ENCODE measurements at regions not wholly inside any gene's neighbourhood (a gene's known extent, or its start where the extent isn't known, plus 50 kb on each side); places are given as distances from the start of the nearest gene placed in this dataset.

DNA sequence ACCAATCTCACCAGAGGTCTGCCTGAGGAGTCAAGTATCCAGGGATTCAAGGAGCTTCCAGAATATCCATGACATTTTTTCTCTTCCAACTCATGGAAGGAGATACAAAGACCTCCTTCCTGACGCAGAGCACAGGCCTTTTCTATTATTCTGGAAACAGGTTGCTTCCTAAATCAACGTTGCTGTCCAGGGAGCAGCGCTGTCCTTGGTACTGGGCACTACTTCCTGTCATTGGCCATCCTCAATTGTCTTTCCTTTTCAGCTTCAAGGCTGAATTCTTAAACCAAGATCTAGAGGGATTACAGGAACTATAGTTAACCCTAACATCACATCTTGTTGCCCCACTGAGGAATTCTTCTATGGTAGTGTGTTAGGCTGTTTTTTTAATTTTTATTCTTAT is 50.4 kb upstream of the TBC1D21 start (continued):
- TF ChIP-seq, protein P1, sequence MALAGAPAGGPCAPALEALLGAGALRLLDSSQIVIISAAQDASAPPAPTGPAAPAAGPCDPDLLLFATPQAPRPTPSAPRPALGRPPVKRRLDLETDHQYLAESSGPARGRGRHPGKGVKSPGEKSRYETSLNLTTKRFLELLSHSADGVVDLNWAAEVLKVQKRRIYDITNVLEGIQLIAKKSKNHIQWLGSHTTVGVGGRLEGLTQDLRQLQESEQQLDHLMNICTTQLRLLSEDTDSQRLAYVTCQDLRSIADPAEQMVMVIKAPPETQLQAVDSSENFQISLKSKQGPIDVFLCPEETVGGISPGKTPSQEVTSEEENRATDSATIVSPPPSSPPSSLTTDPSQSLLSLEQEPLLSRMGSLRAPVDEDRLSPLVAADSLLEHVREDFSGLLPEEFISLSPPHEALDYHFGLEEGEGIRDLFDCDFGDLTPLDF (CRISPR knock-in tag; IDR thresholded peaks at IDR 0.05) = 0 out of 2 replicates have a peak, but pooled peaks have one; percentile 51
- TF ChIP-seq, protein P2, sequence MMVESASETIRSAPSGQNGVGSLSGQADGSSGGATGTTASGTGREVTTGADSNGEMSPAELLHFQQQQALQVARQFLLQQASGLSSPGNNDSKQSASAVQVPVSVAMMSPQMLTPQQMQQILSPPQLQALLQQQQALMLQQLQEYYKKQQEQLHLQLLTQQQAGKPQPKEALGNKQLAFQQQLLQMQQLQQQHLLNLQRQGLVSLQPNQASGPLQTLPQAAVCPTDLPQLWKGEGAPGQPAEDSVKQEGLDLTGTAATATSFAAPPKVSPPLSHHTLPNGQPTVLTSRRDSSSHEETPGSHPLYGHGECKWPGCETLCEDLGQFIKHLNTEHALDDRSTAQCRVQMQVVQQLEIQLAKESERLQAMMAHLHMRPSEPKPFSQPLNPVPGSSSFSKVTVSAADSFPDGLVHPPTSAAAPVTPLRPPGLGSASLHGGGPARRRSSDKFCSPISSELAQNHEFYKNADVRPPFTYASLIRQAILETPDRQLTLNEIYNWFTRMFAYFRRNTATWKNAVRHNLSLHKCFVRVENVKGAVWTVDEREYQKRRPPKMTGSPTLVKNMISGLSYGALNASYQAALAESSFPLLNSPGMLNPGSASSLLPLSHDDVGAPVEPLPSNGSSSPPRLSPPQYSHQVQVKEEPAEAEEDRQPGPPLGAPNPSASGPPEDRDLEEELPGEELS (CRISPR knock-in tag; IDR thresholded peaks at IDR 0.05) = peak; percentile 67
- TF ChIP-seq MYBL2 (CRISPR knock-in tag; IDR thresholded peaks at IDR 0.05) (no peak), ZNF317 (CRISPR knock-in tag; IDR thresholded peaks at IDR 0.05; ENCODE audit: borderline replicate concordance, low read depth) (no peak)
- TF ChIP-seq, protein P3, sequence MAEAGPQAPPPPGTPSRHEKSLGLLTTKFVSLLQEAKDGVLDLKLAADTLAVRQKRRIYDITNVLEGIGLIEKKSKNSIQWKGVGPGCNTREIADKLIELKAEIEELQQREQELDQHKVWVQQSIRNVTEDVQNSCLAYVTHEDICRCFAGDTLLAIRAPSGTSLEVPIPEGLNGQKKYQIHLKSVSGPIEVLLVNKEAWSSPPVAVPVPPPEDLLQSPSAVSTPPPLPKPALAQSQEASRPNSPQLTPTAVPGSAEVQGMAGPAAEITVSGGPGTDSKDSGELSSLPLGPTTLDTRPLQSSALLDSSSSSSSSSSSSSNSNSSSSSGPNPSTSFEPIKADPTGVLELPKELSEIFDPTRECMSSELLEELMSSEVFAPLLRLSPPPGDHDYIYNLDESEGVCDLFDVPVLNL (CRISPR knock-in tag; IDR thresholded peaks at IDR 0.05; ENCODE audit: borderline replicate concordance, low read depth) = no peak
- TF ChIP-seq, protein P4, sequence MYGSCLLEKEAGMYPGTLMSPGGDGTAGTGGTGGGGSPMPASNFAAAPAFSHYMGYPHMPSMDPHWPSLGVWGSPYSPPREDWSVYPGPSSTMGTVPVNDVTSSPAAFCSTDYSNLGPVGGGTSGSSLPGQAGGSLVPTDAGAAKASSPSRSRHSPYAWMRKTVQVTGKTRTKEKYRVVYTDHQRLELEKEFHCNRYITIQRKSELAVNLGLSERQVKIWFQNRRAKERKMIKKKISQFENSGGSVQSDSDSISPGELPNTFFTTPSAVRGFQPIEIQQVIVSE (CRISPR knock-in tag; IDR thresholded peaks at IDR 0.05; ENCODE audit: borderline replicate concordance) = no peak

Measured in WTC11 (cell line).